K562 (cell line): ENCODE measurements at regions not wholly inside any gene's neighbourhood (a gene's known extent, or its start where the extent isn't known, plus 50 kb on each side); places are given as distances from the start of the nearest gene placed in this dataset.

Source experiments
- ATAC-seq: fragments of 200-7000 bp; cut with Tn5 transposase; 3 replicates; pipeline ENCODE4 v1.9.1; 2020; ENCODE audit warnings: moderate library complexity
- BruUV-seq: library from RNA; stranded (reverse); fragments of 400-500 nt; replicated peaks from 2 replicates; lab custom pipeline; 2021; lab: Mats Ljungman, UMichigan
- CTCF ChIA-PET: fragments of 300-600 bp; formaldehyde crosslinking; extraction: SDS; loops from one replicate; lab custom pipeline; 2021; ENCODE audit warnings: low intra/inter-chr PET ratio; lab: Yijun Ruan, JAX
- POLR2A ChIA-PET: fragments of 300-600, 350-650 bp; sonication (Branson Sonifier 250); formaldehyde crosslinking; extraction: SDS; loops from one replicate; lab custom pipeline; 2021; ENCODE audit warnings: antibody characterized with exemption, inconsistent platforms; lab: Yijun Ruan, JAX
- DNase-seq, 4 experiments: peaks; one replicate each; pipeline versions ENCODE4 v3.0.0 to v3.0.0-alpha.2; 2011 to 2018; ENCODE audit warnings: low spot score in 3 of 4, mixed read lengths in 3 of 4; ENCODE audit errors: extremely low read depth in 1 of 4
- FAIRE-seq: peaks from 2 replicates; lab custom pipeline; 2011; peaks lifted over from hg19 to GRCh38; lab: Jason Lieb, UNC
- H2AFZ ChIP-seq: 2 replicates; pipeline ENCODE4 v1.6.0; 2011; ENCODE audit warnings: low read depth, low read length, control low read depth, inconsistent platforms
- H3K27ac ChIP-seq: fragments of 200-600 bp; 3 replicates; pipeline ENCODE4 v1.8.0; 2011; ENCODE audit warnings: low read depth, mild to moderate bottlenecking, control low read depth, inconsistent platforms, low read length, moderate library complexity, mixed read lengths; ENCODE audit errors: extremely low read depth
- H3K27me3 ChIP-seq, 2 experiments: fragments of 300-600 bp in 1 of 2; 2 replicates in 1 of 2; 3 replicates in 1 of 2; pipeline versions ENCODE4 v1.6.0 to v1.8.0; 2011; ENCODE audit warnings: inconsistent platforms in 2 of 2, low read length in 2 of 2, mild to moderate bottlenecking in 1 of 2, mixed read lengths in 1 of 2, moderate library complexity in 1 of 2; ENCODE audit not compliant: control insufficient read depth in 2 of 2, insufficient read depth in 2 of 2
- H3K36me3 ChIP-seq: fragments of 300-600 bp; 3 replicates; pipeline ENCODE4 v1.8.0; 2011; ENCODE audit warnings: mild to moderate bottlenecking, low read length, inconsistent platforms; ENCODE audit not compliant: control insufficient read depth, insufficient read depth
- H3K4me1 ChIP-seq, 2 experiments: fragments of 200-600 bp in 1 of 2; replicated peaks in 1 of 2; 2 replicates in 1 of 2; 3 replicates in 1 of 2; pipeline versions ENCODE4 v1.5.1 to v1.8.0; 2011; ENCODE audit warnings: inconsistent platforms in 2 of 2, low read length in 2 of 2, mild to moderate bottlenecking in 1 of 2, mixed read lengths in 1 of 2, moderate library complexity in 1 of 2; ENCODE audit not compliant: control insufficient read depth in 2 of 2, insufficient read depth in 2 of 2
- H3K4me2 ChIP-seq: 2 replicates; pipeline ENCODE4 v1.6.1; 2011; ENCODE audit warnings: low read length, control low read depth, inconsistent platforms, mixed read lengths; ENCODE audit not compliant: insufficient read depth
- H3K4me3 ChIP-seq: fragments of 200-600 bp; sonication (generic), shearing (Covaris generic); 2 replicates; pipeline ENCODE4 v1.5.1; 2016; ENCODE audit warnings: control low read depth, inconsistent platforms
- H3K79me2 ChIP-seq: fragments of 200-600 bp; 3 replicates; pipeline ENCODE4 v1.8.0; 2011; ENCODE audit warnings: low read length, inconsistent platforms; ENCODE audit not compliant: control insufficient read depth, insufficient read depth
- H3K9ac ChIP-seq, 2 experiments: 2 replicates each; pipeline versions ENCODE4 v1.6.0 to v1.6.1; 2011; ENCODE audit warnings: low read depth in 2 of 2, low read length in 2 of 2, control low read depth in 1 of 2, inconsistent platforms in 1 of 2, mild to moderate bottlenecking in 1 of 2, mixed read lengths in 1 of 2; ENCODE audit not compliant: insufficient read depth in 1 of 2
- H3K9me1 ChIP-seq: one replicate; pipeline ENCODE4 v1.6.0; 2011; ENCODE audit warnings: inconsistent platforms, mild to moderate bottlenecking, low read length, moderate library complexity; ENCODE audit not compliant: control insufficient read depth, insufficient read depth
- H3K9me3 ChIP-seq: replicated peaks from 2 replicates; pipeline ENCODE4 v1.5.1; 2011; ENCODE audit warnings: low read depth, low read length, inconsistent platforms; ENCODE audit not compliant: control insufficient read depth, insufficient read depth
- H4K20me1 ChIP-seq: replicated peaks from 2 replicates; pipeline ENCODE4 v1.6.1; 2011; ENCODE audit warnings: low read length, inconsistent platforms, mixed read lengths; ENCODE audit not compliant: control insufficient read depth, insufficient read depth
- ARID2 ChIP-seq: fragments of 450-650 bp; IDR thresholded peaks from 2 replicates; pipeline ENCODE4 v1.6.1; 2017; ENCODE audit warnings: antibody characterized with exemption, mild to moderate bottlenecking
- ATF3 ChIP-seq, 2 experiments: fragments of 450-650 bp in 1 of 2; sonication (generic) in 1 of 2; formaldehyde crosslinking in 1 of 2; IDR thresholded peaks in 1 of 2; conservative IDR thresholded peaks in 1 of 2; 2 replicates each; pipeline versions ENCODE4 v1.6.1 to v1.8.1; 2016 to 2023; ENCODE audit warnings: mild to moderate bottlenecking in 2 of 2, moderate library complexity in 2 of 2, inconsistent platforms in 1 of 2, missing genetic modification reagents in 1 of 2
- CAMTA2 ChIP-seq: fragments of 250-450 bp; sonication (Bioruptor Pico); conservative IDR thresholded peaks from 2 replicates; pipeline ENCODE4 v1.5.1; 2022
- CHD2 ChIP-seq: IDR thresholded peaks from 2 replicates; pipeline ENCODE4 v1.6.1; 2011; ENCODE audit warnings: low read depth, low read length
- FOXA3 ChIP-seq, 2 experiments: fragments of 450-650 bp in 1 of 2; sonication (generic) in 1 of 2; formaldehyde crosslinking; IDR thresholded peaks in 1 of 2; conservative IDR thresholded peaks in 1 of 2; 2 replicates each; pipeline versions ENCODE4 v1.4.0 to v1.8.0; 2020 to 2022; ENCODE audit warnings: mild to moderate bottlenecking in 2 of 2, missing genetic modification reagents in 1 of 2
- POLR2G ChIP-seq: fragments of 200-400 bp; formaldehyde crosslinking; IDR thresholded peaks from 2 replicates; pipeline ENCODE4 v1.6.1; 2017; ENCODE audit warnings: low read depth, mild to moderate bottlenecking, antibody characterized with exemption, low read length, moderate library complexity
- PTBP1 ChIP-seq: fragments of 200-400 bp; formaldehyde crosslinking; IDR thresholded peaks from 2 replicates; pipeline ENCODE4 v1.6.1; 2017; ENCODE audit warnings: low read depth, low read length
- RBM25 ChIP-seq: fragments of 200-400 bp; formaldehyde crosslinking; IDR thresholded peaks from 2 replicates; pipeline ENCODE4 v1.6.1; 2018; ENCODE audit warnings: low read length, low read depth, moderate library complexity; ENCODE audit not compliant: severe bottlenecking
- SMC3 ChIP-seq: conservative IDR thresholded peaks from 2 replicates; pipeline ENCODE4 v1.6.1; 2011; ENCODE audit warnings: low read depth, low read length, improper control_type of control experiment; ENCODE audit not compliant: insufficient read depth
- U2AF1 ChIP-seq: fragments of 200-400 bp; formaldehyde crosslinking; optimal IDR thresholded peaks from 2 replicates; pipeline ENCODE3; 2017; ENCODE audit warnings: mild to moderate bottlenecking, low read depth, low read length, moderate library complexity
- XRCC3 ChIP-seq: fragments of 450-650 bp; IDR thresholded peaks from 2 replicates; pipeline ENCODE4 v1.6.1; 2017; ENCODE audit warnings: mild to moderate bottlenecking, moderate library complexity
- ZNF121 ChIP-seq: sonication (generic); formaldehyde crosslinking; conservative IDR thresholded peaks from 2 replicates; pipeline ENCODE4 v1.8.0; 2022; ENCODE audit warnings: missing genetic modification reagents
- ZNF165 ChIP-seq: fragments of 250-450 bp; sonication (Bioruptor Pico); IDR thresholded peaks from 2 replicates; pipeline ENCODE4 v1.4.0; 2020; ENCODE audit warnings: borderline replicate concordance
- ZNF24 ChIP-seq: fragments of 450-650 bp; IDR thresholded peaks from 2 replicates; pipeline ENCODE4 v1.6.1; 2016
- WGBS: fragments of 100-300 bp; shearing (Covaris generic); methylation state at CpG from one replicate; pipeline ENCODE4 v1.1.6; 2016; ENCODE audit warnings: low coverage, mixed read lengths; ENCODE audit not compliant: insufficient coverage; ENCODE audit errors: missing lambda C conversion rate; 5-methylcytosine and 5-hydroxymethylcytosine counted together
- in situ Hi-C: fragments of 300-500 bp; cut with MboI; formaldehyde crosslinking; loops from 4 replicates; pipeline ENCODE4 v1.15.0; 2018; ENCODE audit warnings: inconsistent platforms, mixed read lengths
- intact Hi-C: fragments of 100-400 bp; cut with micrococcal nuclease; formaldehyde crosslinking; loops from 2 replicates; pipeline ENCODE4 v1.14.2; 2022
- TF ChIP-seq, protein P1 (sequence below): fragments of 450-650 bp; IDR thresholded peaks from 2 replicates; pipeline ENCODE4 v1.6.1; 2017; ENCODE audit warnings: mild to moderate bottlenecking, moderate library complexity

- CTCF ChIA-PET, result no interaction called here
- H3K27me3 ChIP-seq, result no peaks in the 10 kb centered on the region; a peak in 1 of 5 replicates
- peaks cover 3 to 6% of the 10 kb centered on the region in 2 experiments; a peak in 2 of 5 replicates for H3K4me1 ChIP-seq
- FAIRE-seq (no peak), DNase-seq (no peak), ATAC-seq (no peak)
- no peaks in the 10 kb centered on the region for H4K20me1 ChIP-seq
- POLR2A ChIA-PET, result no interaction called here
- no peak overlapping the region for H3K27ac ChIP-seq
- no peaks in the 10 kb centered on the region for H3K79me2 ChIP-seq
- no peaks in the 10 kb centered on the region for H3K9me1 ChIP-seq
- H3K36me3 ChIP-seq, result no peaks in the 10 kb centered on the region
- H3K4me2 ChIP-seq, result no peak overlapping the region
- intact Hi-C loops, result loop anchor here (10.0 kb wide), 1 partner anchor 499 kb away; no protein-coding TSS in a partner anchor
- no peak overlapping the region for H2AFZ ChIP-seq
- TF ChIP-seq CAMTA2 (CRISPR knock-in tag), result no peak
- TF ChIP-seq ATF3 (IDR thresholded peaks at IDR 0.05), result 0 out of 2 replicates have a peak, but pooled peaks have one; percentile 40
- no peak for TF ChIP-seq ATF3 (CRISPR knock-in tag; conservative IDR thresholded peaks at IDR 0.05)
- TF ChIP-seq FOXA3 (CRISPR knock-in tag; conservative IDR thresholded peaks at IDR 0.05 in 1 of 2, IDR thresholded peaks at IDR 0.05 in 1 of 2), result no peak
- TF ChIP-seq, all 486 proteins: peak for 1
- in situ Hi-C loops, result loop anchor here (25.0 kb wide), 3 partner anchors 501 to 801 kb away; no protein-coding TSS in a partner anchor
- WGBS, result 0% methylated on average over 1 of the region's 1 CpG
- H3K9me3 ChIP-seq, result no peaks in the 10 kb centered on the region
- H3K4me3 ChIP-seq, result no peak overlapping the region
- H3K9ac ChIP-seq, result no peak overlapping the region
- BruUV-seq, result no TSS peak
Observed at GRCh38 chr17:68763562-68763961, 162.4 kb upstream of the FAM20A start.

GRCh38 chr17:68762911-68763310 lies 161.7 kb upstream of the FAM20A start:
- in situ Hi-C loops, result loop anchor here (25.0 kb wide), 3 partner anchors 501 to 801 kb away; no protein-coding TSS in a partner anchor
- POLR2A ChIA-PET, result no interaction called here
- Histone ChIP-seq H3K4me2 (no peak overlapping the region), H3K9ac (no peak overlapping the region), H3K4me3 (no peak overlapping the region), H3K4me1 (peaks cover 3 to 6% of the 10 kb centered on the region in 2 experiments; a peak in 2 of 5 replicates), H3K9me1 (no peaks in the 10 kb centered on the region), H3K36me3 (no peaks in the 10 kb centered on the region), H3K27me3 (no peaks in the 10 kb centered on the region; a peak in 1 of 5 replicates), H4K20me1 (no peaks in the 10 kb centered on the region), H3K9me3 (no peaks in the 10 kb centered on the region), H3K27ac (no peak overlapping the region), H3K79me2 (no peaks in the 10 kb centered on the region), H2AFZ (no peak overlapping the region)
- DNase-seq (no peak), FAIRE-seq (no peak), ATAC-seq (no peak)
- CTCF ChIA-PET, result no interaction called here
- BruUV-seq, result no TSS peak
- intact Hi-C loops, result loop anchor here (10.0 kb wide), 1 partner anchor 498 kb away; no protein-coding TSS in a partner anchor
- 7% methylated on average over 2 of the region's 2 CpGs for WGBS
- no peak for TF ChIP-seq ZNF24
- TF ChIP-seq XRCC3, result no peak
- TF ChIP-seq SMC3, result no peak
- TF ChIP-seq CHD2, result no peak
- peak; percentile 40; the same call in 1 of the 2 replicates for TF ChIP-seq ZNF121
- TF ChIP-seq PTBP1, result no peak
- no peak for TF ChIP-seq POLR2G
- TF ChIP-seq U2AF1, result no peak
- TF ChIP-seq, protein P1, sequence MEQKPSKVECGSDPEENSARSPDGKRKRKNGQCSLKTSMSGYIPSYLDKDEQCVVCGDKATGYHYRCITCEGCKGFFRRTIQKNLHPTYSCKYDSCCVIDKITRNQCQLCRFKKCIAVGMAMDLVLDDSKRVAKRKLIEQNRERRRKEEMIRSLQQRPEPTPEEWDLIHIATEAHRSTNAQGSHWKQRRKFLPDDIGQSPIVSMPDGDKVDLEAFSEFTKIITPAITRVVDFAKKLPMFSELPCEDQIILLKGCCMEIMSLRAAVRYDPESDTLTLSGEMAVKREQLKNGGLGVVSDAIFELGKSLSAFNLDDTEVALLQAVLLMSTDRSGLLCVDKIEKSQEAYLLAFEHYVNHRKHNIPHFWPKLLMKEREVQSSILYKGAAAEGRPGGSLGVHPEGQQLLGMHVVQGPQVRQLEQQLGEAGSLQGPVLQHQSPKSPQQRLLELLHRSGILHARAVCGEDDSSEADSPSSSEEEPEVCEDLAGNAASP, result no peak
- TF ChIP-seq RBM25, result peak; percentile 13
- TF ChIP-seq ZNF165 (CRISPR knock-in tag), result no peak
- TF ChIP-seq ARID2, result no peak
